SJCRH30 (cell line): ENCODE measurements at regions not wholly inside any gene's neighbourhood (a gene's known extent, or its start where the extent isn't known, plus 50 kb on each side); places are given as distances from the start of the nearest gene placed in this dataset.
"Not testable (repeated sequence)": the region's sequence is repeated elsewhere in the genome, so short reads cannot be mapped to it uniquely, and the experiment has no call there.

ENCODE experiments used
- DNase-seq, 2 experiments: peaks; one replicate each; pipeline ENCODE4 v3.0.0-alpha.2; 2015 to 2020
- H3K27ac ChIP-seq: fragments of 250-450 bp; sonication (Bioruptor Pico); 2 replicates; pipeline ENCODE4 v1.5.1; 2020; ENCODE audit warnings: mild to moderate bottlenecking, moderate library complexity
- H3K27me3 ChIP-seq: fragments of 250-450 bp; sonication (Bioruptor Pico); 2 replicates; pipeline ENCODE4 v1.5.1; 2020; ENCODE audit warnings: mild to moderate bottlenecking, moderate library complexity
- H3K36me3 ChIP-seq: fragments of 250-450 bp; sonication (Bioruptor Pico); 2 replicates; pipeline ENCODE4 v1.5.1; 2020; ENCODE audit warnings: mild to moderate bottlenecking, moderate library complexity
- H3K4me1 ChIP-seq: fragments of 250-450 bp; sonication (Bioruptor Pico); 2 replicates; pipeline ENCODE4 v1.5.1; 2020; ENCODE audit warnings: mild to moderate bottlenecking, moderate library complexity
- H3K4me3 ChIP-seq: fragments of 250-450 bp; sonication (Bioruptor Pico); 2 replicates; pipeline ENCODE4 v1.5.1; 2020; ENCODE audit warnings: mild to moderate bottlenecking, moderate library complexity
- H3K9me3 ChIP-seq: fragments of 250-450 bp; sonication (Bioruptor Pico); replicated peaks from 2 replicates; pipeline ENCODE4 v1.5.1; 2020; ENCODE audit warnings: mild to moderate bottlenecking, moderate library complexity

DNA sequence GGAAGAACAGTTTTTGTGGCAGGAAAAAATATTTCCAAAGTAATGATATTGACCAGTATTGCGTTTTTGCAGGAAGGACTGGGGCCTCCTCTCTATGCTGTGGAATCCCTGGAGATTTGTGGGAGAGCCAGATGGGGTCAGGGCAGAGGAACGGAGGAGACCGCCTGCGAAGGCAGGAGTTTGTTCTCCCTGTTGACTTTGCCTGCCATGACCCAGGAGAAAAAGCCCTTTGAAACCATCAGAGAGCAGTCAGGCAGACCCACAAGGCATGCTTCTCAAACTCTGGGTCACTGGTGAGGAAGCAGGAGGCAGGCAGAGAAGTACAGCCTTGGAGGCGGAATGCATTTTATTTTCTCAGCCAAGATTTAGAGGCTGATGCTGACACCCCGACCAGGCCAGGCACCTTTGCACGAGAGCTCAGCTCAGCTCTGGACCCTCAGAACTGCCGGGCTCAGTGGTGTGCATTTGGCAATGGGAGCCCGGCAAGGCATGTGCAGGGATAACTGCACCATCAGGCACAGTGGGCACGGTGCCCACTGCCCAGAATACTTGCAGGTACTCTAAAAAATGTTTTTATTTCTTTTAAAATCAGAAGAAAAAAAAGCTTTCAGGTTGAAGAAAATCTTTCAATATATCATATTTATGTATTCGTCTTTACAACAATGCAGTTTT, 410.4 kb downstream of the RPS24 start:
- Histone ChIP-seq H3K4me1 (no peaks in the 10 kb centered on the region), H3K4me3 (no peak overlapping the region), H3K27ac (no peak overlapping the region), H3K27me3 (no peaks in the 10 kb centered on the region), H3K9me3 (no peaks in the 10 kb centered on the region), H3K36me3 (no peaks in the 10 kb centered on the region)
- DNase-seq, result no peak

DNA sequence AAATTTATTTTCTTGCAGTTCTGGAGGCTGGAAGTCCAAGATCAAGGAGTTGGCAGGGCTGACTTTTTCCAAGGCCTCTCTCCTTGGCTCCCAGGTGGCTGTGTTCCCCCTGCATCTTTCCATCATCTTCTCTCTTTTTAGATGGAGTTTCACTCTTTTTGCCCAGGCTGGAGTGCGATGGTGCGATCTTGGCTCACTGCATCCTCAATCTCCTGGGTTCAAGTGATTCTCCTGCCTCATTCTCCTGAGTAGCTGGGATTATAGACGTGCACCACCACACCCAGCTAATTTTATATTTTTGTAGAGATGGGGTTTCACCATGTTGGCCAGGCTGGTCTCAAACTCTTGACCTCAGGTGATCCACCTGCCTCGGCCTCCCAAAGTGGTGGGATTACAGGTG, 411.1 kb downstream of the RPS24 start:
- not testable (repeated sequence) for H3K27me3 ChIP-seq, DNase-seq, H3K4me3 ChIP-seq, H3K9me3 ChIP-seq, H3K4me1 ChIP-seq, H3K36me3 ChIP-seq, H3K27ac ChIP-seq

DNA sequence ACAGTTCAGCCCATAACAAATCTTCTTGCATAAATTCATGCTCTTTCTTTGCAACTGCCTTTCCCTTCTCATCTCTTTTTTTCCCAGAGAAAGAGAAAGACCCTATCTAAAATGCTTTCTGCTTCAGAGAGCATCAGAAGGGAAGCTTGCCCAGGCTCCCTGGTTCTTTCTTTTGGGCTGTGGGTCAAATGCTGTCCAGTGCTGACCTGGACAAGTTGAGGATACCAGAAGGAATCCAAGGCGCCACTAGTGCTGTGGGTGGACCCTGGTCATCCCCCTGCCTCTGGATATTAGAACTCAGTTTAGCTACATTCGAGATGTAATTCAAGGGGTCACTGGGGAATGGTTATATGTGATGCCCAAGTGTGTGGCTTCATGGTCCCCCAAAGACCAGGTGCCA, 411.6 kb downstream of the RPS24 start:
- Histone ChIP-seq H3K27ac (no peak overlapping the region), H3K36me3 (no peaks in the 10 kb centered on the region), H3K4me3 (no peak overlapping the region), H3K4me1 (no peaks in the 10 kb centered on the region), H3K27me3 (no peaks in the 10 kb centered on the region), H3K9me3 (no peaks in the 10 kb centered on the region)
- DNase-seq, result no peak

DNA sequence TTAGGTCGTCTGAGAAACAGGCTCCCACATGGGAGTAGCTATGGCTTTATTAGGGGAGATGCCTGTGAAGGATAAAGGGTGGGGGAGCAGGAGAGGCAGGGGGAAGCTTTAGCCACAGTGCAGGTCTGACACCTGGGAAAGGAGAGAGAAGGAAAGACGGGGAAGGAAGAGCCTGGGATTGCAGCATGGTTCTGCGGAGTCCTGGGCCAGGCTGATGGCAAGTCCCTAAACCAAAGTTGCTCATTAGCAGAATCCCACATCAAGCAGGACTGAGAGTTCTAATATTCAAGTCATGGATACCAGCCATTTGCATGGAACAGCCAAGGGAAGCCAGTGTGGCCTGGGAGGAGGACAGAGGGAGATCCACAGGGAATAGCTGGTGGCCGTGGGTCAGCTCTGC, 414.8 kb downstream of the RPS24 start:
- H3K4me1 ChIP-seq, result no peaks in the 10 kb centered on the region
- H3K27ac ChIP-seq, result no peak overlapping the region
- DNase-seq, result no peak
- no peaks in the 10 kb centered on the region for H3K9me3 ChIP-seq
- H3K4me3 ChIP-seq, result no peak overlapping the region
- H3K27me3 ChIP-seq, result no peaks in the 10 kb centered on the region
- H3K36me3 ChIP-seq, result no peaks in the 10 kb centered on the region

DNA sequence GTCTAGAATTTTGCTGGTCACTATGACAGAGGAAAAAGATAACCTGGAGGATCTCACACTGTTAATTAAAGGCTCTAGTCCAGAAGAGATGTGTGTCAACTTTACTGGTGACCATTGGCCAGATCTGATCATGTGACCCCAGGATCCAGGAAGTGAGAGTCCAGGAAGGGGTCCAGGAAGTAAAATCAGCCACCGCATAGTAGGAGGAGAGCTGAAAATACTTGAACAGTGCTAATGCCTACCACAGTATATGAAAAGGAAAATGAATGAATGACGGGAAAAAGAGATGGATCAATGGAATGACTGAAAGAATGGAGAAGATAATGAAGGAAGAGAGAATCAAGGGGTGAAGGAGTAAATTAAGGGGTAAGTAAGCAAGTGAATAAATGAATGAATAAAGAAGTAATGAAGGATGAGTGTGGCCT, 415.3 kb downstream of the RPS24 start:
- Histone ChIP-seq H3K9me3 (no peaks in the 10 kb centered on the region), H3K27ac (no peak overlapping the region), H3K27me3 (no peaks in the 10 kb centered on the region), H3K36me3 (no peaks in the 10 kb centered on the region), H3K4me1 (no peaks in the 10 kb centered on the region), H3K4me3 (no peak overlapping the region)
- DNase-seq, result no peak

DNA sequence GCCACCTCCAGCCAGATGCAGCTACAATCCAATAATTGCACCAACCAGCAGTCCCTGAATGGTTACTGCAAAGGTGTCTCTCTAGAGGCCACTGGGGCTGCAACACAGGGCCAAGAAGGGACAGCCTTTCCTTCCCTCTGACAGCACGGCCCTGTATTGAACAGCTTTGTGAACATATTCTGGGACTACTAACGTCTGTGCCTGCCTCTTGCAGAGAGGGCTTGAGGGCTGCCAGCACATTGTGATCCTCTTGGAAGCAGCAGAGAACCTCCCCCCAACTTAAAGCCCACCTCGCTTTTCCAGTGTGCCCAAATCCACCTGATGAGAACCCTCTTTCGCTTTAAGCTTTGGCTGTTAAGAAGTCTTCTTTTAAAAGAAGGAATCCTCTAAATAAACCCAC, 415.9 kb downstream of the RPS24 start:
- H3K4me3 ChIP-seq, result no peak overlapping the region
- H3K27me3 ChIP-seq, result no peaks in the 10 kb centered on the region
- no peaks in the 10 kb centered on the region for H3K36me3 ChIP-seq
- H3K9me3 ChIP-seq, result no peaks in the 10 kb centered on the region
- no peak overlapping the region for H3K27ac ChIP-seq
- no peaks in the 10 kb centered on the region for H3K4me1 ChIP-seq
- no peak for DNase-seq

DNA sequence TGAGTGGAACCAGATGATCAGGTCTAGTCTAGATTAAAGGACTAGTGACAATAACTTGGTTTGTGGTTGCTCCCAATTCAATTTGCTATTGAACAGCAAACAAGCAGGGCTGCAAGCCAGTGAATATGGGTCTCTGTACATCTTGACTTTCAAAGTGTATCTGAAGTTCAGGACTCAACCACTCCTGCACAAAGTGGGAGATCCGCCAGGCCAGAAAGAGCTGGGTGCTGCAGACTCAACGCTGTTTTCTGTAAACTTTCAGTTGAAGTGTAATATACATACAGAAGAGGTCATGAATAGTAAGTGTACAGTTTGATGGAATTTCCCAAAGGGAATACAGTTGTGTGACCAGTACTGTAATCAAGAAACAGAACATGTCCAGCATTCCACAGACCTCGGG, 416.6 kb downstream of the RPS24 start:
- no peaks in the 10 kb centered on the region for H3K9me3 ChIP-seq
- no peaks in the 10 kb centered on the region for H3K36me3 ChIP-seq
- no peak for DNase-seq
- no peak overlapping the region for H3K27ac ChIP-seq
- no peaks in the 10 kb centered on the region for H3K27me3 ChIP-seq
- H3K4me3 ChIP-seq, result no peak overlapping the region
- no peaks in the 10 kb centered on the region for H3K4me1 ChIP-seq

DNA sequence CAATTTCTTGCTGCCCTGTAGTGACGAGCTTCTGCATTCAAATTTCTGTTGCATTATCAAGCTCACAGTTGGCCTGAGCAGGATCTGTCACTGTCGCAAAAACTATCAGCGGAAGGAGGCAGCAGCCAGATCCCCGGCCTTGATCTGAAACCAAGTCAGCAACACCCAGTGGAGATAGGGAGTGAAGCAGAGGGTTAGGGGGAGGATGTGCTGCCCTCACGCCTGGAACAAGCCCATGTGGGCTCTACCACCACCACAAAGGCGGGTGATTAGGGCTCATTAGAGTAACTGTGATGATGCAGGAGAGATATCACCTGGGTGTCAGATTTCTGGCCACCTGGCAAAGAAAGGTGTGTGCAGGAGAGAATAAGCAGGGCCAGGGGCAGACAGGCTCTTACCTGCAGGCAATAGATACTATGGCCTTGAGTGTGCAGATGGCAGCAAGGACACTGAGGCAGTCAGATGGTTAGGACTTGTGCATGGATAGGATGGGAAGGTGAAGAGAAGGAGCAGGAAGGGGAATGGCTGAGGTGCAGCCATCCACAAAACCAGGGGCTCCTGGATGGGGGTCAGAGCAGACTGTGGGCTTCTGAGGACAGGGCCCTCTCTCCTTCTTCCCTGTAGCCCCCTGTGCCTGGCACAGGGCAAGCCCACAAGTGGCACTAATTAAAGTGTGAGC, 417.3 kb downstream of the RPS24 start:
- no peaks in the 10 kb centered on the region for H3K4me1 ChIP-seq

DNA sequence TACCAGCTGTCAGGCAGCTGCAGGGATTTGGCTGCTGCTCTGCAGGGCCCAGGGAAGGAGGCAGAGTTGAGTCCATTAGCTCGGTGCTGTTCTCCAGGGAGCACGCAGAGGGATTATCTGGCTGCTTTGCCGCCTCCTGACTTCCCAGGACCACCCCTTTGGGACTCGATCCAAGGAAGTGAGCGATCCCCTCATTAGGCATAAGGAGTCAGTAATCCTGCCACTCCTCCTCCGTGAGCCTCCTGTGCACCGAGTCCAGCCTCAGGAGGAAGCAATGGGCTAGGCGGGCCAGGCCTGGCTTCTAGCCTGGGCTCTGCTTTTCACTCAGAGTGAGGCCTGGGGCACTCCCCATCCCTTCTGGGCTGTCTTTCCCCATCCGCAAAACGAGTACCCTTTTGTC, 417.9 kb downstream of the RPS24 start:
- H3K36me3 ChIP-seq, result no peaks in the 10 kb centered on the region
- H3K9me3 ChIP-seq, result no peaks in the 10 kb centered on the region
- H3K27ac ChIP-seq, result no peak overlapping the region
- H3K4me1 ChIP-seq, result no peaks in the 10 kb centered on the region
- H3K4me3 ChIP-seq, result no peak overlapping the region
- H3K27me3 ChIP-seq, result no peaks in the 10 kb centered on the region
- peak; percentile 9 to 14 for DNase-seq

More for the DNA sequence above, 417.3 kb downstream of the RPS24 start:
- Histone ChIP-seq H3K27me3 (no peaks in the 10 kb centered on the region), H3K4me3 (no peak overlapping the region), H3K36me3 (no peaks in the 10 kb centered on the region), H3K27ac (no peak overlapping the region), H3K9me3 (no peaks in the 10 kb centered on the region)
- no peak for DNase-seq

DNA sequence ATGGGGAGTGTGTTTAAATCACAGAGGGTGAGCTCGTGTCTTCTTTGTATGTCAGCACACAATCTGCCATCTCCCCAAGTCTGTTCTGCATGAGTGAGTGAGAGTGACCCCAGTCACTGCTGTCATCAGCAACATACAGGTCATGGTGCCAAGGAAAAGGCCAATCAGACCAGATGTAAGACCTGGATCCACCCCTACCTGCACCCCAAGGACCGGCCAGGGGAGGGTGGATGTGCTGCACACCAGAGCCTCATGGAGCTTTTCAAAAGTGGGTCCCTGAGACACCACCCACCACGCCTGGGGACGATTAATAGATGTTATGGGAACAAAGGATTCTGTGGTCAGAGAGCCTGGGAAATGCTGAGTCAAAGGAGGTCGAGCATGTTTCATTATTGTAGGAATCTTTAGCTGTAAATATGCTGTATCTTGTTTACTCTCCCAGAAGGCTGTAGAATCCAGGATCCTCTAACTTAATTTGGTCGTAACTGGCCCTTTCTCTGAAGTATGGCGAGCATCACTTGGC, 420.5 kb downstream of the RPS24 start:
- Histone ChIP-seq H3K4me3 (no peak overlapping the region), H3K36me3 (no peaks in the 10 kb centered on the region), H3K27ac (no peak overlapping the region), H3K27me3 (no peaks in the 10 kb centered on the region), H3K4me1 (0 out of 2 replicates have a peak, but pooled peaks cover 4% of the 10 kb centered on the region), H3K9me3 (no peaks in the 10 kb centered on the region)
- no peak for DNase-seq

DNA sequence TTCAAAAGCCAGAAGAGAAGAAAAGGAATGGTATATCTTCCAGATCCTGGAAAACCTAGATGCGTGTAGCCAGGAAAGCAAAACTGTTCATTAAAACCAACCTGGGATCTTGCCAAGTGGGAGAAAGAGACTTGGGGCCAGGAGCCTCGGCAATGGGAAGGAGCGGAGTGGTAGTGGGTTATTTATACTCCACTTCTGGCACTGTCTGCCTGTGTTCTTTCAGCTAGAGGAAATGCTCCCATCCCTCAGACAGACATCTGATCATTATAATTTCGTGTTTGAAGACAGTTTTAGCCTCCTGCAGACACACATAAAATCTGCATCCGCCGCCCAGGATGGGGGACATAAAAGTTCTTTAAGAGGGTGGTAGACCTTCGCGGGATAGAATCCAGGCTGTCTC, 421.6 kb downstream of the RPS24 start:
- Histone ChIP-seq H3K27ac (no peak overlapping the region), H3K9me3 (no peaks in the 10 kb centered on the region), H3K36me3 (no peaks in the 10 kb centered on the region), H3K4me1 (0 out of 2 replicates have a peak, but pooled peaks cover 7% of the 10 kb centered on the region), H3K27me3 (no peaks in the 10 kb centered on the region), H3K4me3 (no peak overlapping the region)
- DNase-seq, result no peak

DNA sequence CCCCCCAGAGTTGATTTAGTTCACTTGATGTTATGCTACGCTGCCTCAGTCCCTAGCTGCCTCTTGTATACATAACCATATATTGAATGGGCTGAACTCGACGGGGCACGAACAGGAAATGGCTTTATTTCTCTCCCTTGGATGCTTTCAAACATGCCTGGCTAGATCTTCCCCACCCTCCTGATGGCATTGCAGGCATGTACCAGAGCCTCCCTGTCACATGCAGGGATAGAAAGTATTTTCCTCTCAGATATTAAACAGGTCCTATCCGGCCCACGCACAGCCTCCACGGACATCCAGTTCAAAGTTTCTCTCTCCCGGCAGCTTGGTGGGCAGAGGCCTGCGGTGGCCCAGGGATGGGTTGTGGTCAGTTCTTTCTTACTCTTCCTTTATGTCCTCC, 422.1 kb downstream of the RPS24 start:
- H3K4me1 ChIP-seq, result 0 out of 2 replicates have a peak, but pooled peaks cover 7% of the 10 kb centered on the region
- no peaks in the 10 kb centered on the region for H3K36me3 ChIP-seq

DNA sequence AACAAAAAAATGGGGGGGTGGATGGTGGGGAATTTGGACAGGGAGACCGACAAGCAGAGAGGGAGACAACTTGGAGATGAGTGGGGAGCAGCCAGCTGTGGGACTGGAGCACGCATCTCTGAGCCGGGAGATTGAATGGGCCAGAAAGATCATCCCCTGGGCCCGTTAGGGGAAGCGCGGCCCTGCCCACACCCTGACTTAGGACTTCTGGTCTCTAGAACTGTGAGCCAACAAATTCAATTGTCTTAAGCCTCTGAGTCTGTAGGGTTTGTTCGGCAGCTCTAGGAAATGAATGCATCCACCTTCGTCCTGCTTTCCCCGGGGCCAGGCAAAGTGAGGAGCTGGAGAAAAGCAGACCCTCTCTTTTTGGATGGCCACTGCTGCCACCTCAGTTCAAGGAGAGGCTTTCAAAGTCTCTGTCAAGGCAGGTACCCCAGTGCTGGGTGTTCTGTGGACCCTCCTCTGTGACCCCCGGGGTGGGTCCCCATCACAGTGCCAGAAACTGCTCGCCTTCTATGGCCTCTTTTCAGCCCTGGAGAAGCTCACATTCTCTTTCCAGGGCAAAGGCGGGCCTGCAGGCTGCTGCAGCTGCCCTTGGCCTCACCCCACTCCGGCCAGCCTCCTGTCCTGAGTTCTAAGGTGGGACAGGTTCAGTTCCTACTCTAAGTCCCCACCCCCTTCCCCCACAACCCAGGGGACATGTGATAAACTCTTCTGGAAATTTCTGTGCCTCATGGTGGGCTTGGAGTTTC, 423.2 kb downstream of the RPS24 start:
- H3K27ac ChIP-seq, result no peak overlapping the region
- H3K4me3 ChIP-seq, result no peak overlapping the region
- no peaks in the 10 kb centered on the region for H3K27me3 ChIP-seq
- DNase-seq, result no peak
- 0 out of 2 replicates have a peak, but pooled peaks cover 7% of the 10 kb centered on the region for H3K4me1 ChIP-seq
- H3K9me3 ChIP-seq, result no peaks in the 10 kb centered on the region
- no peaks in the 10 kb centered on the region for H3K36me3 ChIP-seq

More for the DNA sequence above, 422.1 kb downstream of the RPS24 start:
- Histone ChIP-seq H3K27me3 (no peaks in the 10 kb centered on the region), H3K4me3 (no peak overlapping the region), H3K27ac (no peak overlapping the region), H3K9me3 (no peaks in the 10 kb centered on the region)
- DNase-seq, result no peak

DNA sequence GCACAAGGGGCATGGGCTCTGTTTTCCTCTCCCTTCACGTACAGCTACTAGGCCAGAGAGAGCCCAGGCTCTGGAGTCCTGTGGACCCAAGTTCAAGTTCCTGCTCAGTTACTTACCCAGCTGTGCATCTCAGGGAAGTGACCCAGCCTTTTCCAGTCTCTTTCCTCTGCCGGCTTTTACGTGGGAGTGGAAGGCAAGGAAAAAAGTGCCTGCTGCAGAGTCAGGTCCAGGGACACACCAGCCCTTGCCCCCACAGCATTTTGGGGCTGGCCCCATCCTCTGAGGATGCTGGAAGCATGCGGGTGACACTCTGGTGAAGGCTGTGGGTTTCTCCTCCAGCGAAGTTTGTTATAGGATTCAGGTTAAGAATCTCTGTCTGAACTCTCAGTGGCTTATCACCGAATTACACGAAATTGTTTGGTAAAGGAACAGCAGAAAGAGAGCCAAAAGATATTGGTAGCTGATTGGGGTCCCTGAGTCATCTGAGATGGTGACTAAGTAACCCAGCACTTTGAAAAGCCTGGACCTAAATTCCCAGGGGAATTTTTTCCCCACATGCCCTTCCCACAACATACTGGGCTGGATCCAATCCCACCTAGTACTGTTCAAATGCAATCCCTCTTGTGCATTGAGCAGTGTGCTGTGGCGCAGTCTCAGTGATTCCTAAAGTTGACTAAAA, 424.3 kb downstream of the RPS24 start:
- no peak overlapping the region for H3K27ac ChIP-seq
- no peaks in the 10 kb centered on the region for H3K9me3 ChIP-seq
- 0 out of 2 replicates have a peak, but pooled peaks cover 7% of the 10 kb centered on the region for H3K4me1 ChIP-seq
- no peak overlapping the region for H3K4me3 ChIP-seq
- DNase-seq, result no peak
- no peaks in the 10 kb centered on the region for H3K36me3 ChIP-seq
- no peaks in the 10 kb centered on the region for H3K27me3 ChIP-seq
